ENCODE measurements at regions not wholly inside any gene's neighbourhood (a gene's known extent, or its start where the extent isn't known, plus 50 kb on each side); places are given as distances from the start of the nearest gene placed in this dataset.
"Not testable (repeated sequence)": the region's sequence is repeated elsewhere in the genome, so short reads cannot be mapped to it uniquely, and the experiment has no call there.

DNA sequence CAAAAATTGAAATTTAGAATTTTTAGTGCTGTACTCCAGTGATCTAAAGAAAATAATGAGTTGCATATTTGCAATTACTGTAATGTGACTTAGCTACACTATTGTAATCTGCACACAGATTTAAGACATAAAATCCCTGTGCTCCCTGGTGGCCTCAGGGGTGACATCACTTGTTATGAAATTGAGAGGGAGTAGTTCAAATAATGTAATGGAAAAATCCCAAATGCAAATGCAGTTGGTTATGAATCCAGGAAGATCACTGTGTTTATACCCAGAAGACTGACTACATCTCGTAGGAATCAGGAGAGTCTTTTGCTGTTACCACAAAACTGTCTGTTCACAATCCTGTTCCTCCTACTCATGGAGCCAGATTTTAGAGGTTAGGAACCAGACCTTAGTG, 178.7 kb upstream of the FBXL17 start:
- Mint-ChIP-seq H3K4me3 (ENCODE audit: unreplicated experiment) (no peak overlapping the region), H3K9me3 (ENCODE audit: unreplicated experiment) (no peaks in the 10 kb centered on the region), H3K4me1 (ENCODE audit: unreplicated experiment) (peaks cover 9% of the 10 kb centered on the region), H3K36me3 (ENCODE audit: unreplicated experiment) (no peaks in the 10 kb centered on the region), H3K27ac (ENCODE audit: unreplicated experiment) (peak overlapping the region; percentile 55), H3K27me3 (ENCODE audit: unreplicated experiment) (peaks cover 3% of the 10 kb centered on the region)
- DNase-seq (ENCODE audit: extremely low spot score, unreplicated experiment): no peak
- TF ChIP-seq CTCF (IDR thresholded peaks at IDR 0.05): no peak

- Mint-ChIP-seq H3K4me3 (ENCODE audit: unreplicated experiment) (no peak overlapping the region), H3K4me1 (ENCODE audit: unreplicated experiment) (peaks cover 9% of the 10 kb centered on the region), H3K27me3 (ENCODE audit: unreplicated experiment) (peaks cover under 1% of the 10 kb centered on the region), H3K27ac (ENCODE audit: unreplicated experiment) (no peak overlapping the region), H3K9me3 (ENCODE audit: unreplicated experiment) (no peaks in the 10 kb centered on the region), H3K36me3 (ENCODE audit: unreplicated experiment) (no peaks in the 10 kb centered on the region)
- no peak for TF ChIP-seq CTCF (IDR thresholded peaks at IDR 0.05)
- no peak for DNase-seq (ENCODE audit: extremely low spot score, unreplicated experiment)
These were observed 178.3 kb upstream of the FBXL17 start for GRCh38 chr5:108560166-108560565.

DNA sequence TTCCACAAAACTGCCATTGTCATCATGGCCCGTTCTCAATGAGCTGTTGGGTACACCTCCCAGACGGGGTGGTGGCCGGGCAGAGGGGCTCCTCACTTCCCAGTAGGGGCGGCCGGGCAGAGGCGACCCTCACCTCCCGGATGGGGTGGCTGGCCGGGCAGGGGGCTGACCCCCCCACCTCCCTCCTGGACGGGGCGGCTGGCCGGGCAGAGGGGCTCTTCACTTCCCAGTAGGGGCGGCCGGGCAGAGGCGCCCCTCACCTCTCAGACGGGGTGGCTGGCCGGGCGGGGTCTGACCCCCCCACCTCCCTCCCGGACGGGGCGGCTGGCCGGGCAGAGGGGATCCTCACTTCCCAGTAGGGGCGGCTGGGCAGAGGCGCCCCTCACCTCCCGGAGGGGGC, 176.9 kb upstream of the FBXL17 start:
- H3K36me3 Mint-ChIP-seq (ENCODE audit: unreplicated experiment); H3K4me3 Mint-ChIP-seq (ENCODE audit: unreplicated experiment); H3K27ac Mint-ChIP-seq (ENCODE audit: unreplicated experiment); H3K9me3 Mint-ChIP-seq (ENCODE audit: unreplicated experiment); DNase-seq (ENCODE audit: extremely low spot score, unreplicated experiment); H3K4me1 Mint-ChIP-seq (ENCODE audit: unreplicated experiment); H3K27me3 Mint-ChIP-seq (ENCODE audit: unreplicated experiment): not testable (repeated sequence)

- H3K27me3 Mint-ChIP-seq (ENCODE audit: unreplicated experiment); DNase-seq (ENCODE audit: extremely low spot score, unreplicated experiment); H3K27ac Mint-ChIP-seq (ENCODE audit: unreplicated experiment); H3K36me3 Mint-ChIP-seq (ENCODE audit: unreplicated experiment); H3K9me3 Mint-ChIP-seq (ENCODE audit: unreplicated experiment); H3K4me1 Mint-ChIP-seq (ENCODE audit: unreplicated experiment); H3K4me3 Mint-ChIP-seq (ENCODE audit: unreplicated experiment): not testable (repeated sequence)
These were observed 176.2 kb upstream of the FBXL17 start for GRCh38 chr5:108558142-108558541.

GRCh38 chr5:108557686-108558085, 175.8 kb upstream of the FBXL17 start:
- no peak overlapping the region for H3K27ac Mint-ChIP-seq (ENCODE audit: unreplicated experiment)
- no peaks in the 10 kb centered on the region for H3K36me3 Mint-ChIP-seq (ENCODE audit: unreplicated experiment)
- H3K27me3 Mint-ChIP-seq (ENCODE audit: unreplicated experiment): no peaks in the 10 kb centered on the region

DNA sequence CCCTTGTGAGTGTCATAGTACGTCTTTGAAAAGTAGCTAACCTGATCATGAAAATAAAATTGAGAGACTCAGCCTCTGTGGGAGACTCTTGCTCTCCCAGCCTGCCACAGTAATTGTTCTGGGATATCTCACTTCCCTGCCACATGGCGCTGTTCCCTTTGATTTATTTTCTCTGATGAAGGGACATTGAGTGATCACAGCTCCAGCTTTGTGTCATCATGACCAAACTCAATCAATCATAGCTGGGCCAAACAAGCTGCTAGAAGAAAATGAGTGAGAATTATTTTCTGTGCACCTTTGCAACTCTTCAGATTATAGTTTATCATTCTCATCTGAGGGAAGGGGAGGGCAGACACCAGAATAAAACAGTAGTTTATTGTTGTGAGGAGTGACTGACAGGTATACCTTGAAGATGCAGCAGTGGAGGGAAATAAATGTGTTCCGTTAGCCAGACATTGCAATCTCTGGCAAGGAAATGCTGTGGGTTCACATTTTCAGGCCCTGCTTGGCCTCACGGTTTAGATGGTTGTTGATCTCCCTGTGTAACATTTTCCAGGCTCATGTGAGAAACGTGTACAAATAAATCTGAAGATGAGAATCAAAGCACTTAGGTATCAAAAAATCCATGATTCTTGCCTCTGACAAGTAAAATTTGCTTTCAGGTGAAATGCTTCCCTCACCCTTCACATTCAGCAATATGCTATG, 174.7 kb upstream of the FBXL17 start:
- no peak for TF ChIP-seq CTCF (IDR thresholded peaks at IDR 0.05)
- no peak overlapping the region for H3K4me3 Mint-ChIP-seq (ENCODE audit: unreplicated experiment)
- H3K4me1 Mint-ChIP-seq (ENCODE audit: unreplicated experiment): peaks cover 9% of the 10 kb centered on the region
- H3K27ac Mint-ChIP-seq (ENCODE audit: unreplicated experiment): no peak overlapping the region
- no peaks in the 10 kb centered on the region for H3K36me3 Mint-ChIP-seq (ENCODE audit: unreplicated experiment)
- no peak for DNase-seq (ENCODE audit: extremely low spot score, unreplicated experiment)
- H3K9me3 Mint-ChIP-seq (ENCODE audit: unreplicated experiment): no peaks in the 10 kb centered on the region
- H3K27me3 Mint-ChIP-seq (ENCODE audit: unreplicated experiment): no peaks in the 10 kb centered on the region

More at GRCh38 chr5:108557686-108558085, 175.8 kb upstream of the FBXL17 start:
- TF ChIP-seq CTCF (IDR thresholded peaks at IDR 0.05): no peak
- no peaks in the 10 kb centered on the region for H3K9me3 Mint-ChIP-seq (ENCODE audit: unreplicated experiment)
- no peak for DNase-seq (ENCODE audit: extremely low spot score, unreplicated experiment)
- H3K4me1 Mint-ChIP-seq (ENCODE audit: unreplicated experiment): peaks cover 9% of the 10 kb centered on the region
- H3K4me3 Mint-ChIP-seq (ENCODE audit: unreplicated experiment): no peak overlapping the region

All from osteocyte (in vitro differentiated cells).